GM19238 (cell line): ENCODE measurements at regions not wholly inside any gene's neighbourhood (a gene's known extent, or its start where the extent isn't known, plus 50 kb on each side); places are given as distances from the start of the nearest gene placed in this dataset.
"Not testable (repeated sequence)": the region's sequence is repeated elsewhere in the genome, so short reads cannot be mapped to it uniquely, and the experiment has no call there.

Experiments used
- DNase-seq: peaks from one replicate; pipeline ENCODE4 v3.0.0; 2011; ENCODE audit warnings: low spot score; ENCODE audit not compliant: insufficient read length

DNA sequence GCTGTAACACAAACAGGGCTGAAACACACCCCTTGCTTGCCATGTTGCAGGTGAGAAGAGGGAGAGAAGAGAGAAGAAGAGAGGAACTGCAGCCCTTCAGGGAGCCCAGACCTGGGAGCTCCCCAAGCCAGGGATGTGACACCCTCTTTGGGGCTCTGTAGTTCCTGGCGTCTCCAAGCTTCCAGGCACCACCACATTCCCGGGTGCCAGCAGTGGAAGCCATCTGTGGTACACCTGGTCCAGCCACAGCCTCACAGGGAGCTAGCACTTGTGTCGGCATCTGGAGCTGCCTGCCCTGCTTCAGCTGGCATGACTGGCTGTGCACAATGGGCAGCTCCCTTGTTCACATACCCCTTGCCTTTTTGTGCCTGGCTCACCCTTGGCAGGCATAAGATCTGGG, 182.1 kb downstream of the DEPDC1B start:
- no peak for DNase-seq

GRCh38 chr5:60517094-60517694, 182.8 kb downstream of the DEPDC1B start:
- no peak for DNase-seq

- DNase-seq, result no peak
Measured at GRCh38 chr5:60516688-60517087, 183.3 kb downstream of the DEPDC1B start.

DNA sequence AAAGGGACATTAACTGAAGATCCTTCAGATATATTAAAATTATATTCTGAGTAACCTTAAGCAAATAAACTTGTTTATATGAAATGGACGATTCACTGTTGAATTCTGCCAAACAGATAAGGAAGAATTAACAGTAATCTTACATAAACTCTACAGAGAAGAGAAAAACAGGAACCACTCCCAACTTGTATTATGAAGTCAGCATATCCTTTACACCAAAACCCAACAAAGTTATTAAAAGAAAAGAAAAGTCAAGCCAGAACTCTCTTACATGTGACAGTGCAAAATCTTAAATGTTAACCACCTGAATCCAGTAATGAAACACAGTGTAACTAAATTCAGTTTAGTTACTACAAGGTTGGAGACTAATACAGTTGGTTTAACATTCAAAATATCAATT, 185.8 kb downstream of the DEPDC1B start:
- DNase-seq, result no peak

- no peak for DNase-seq
Measured at GRCh38 chr5:60512117-60512516, 187.8 kb downstream of the DEPDC1B start.

- DNase-seq, result no peak
Measured at GRCh38 chr5:60510663-60511062, 189.3 kb downstream of the DEPDC1B start.

DNA sequence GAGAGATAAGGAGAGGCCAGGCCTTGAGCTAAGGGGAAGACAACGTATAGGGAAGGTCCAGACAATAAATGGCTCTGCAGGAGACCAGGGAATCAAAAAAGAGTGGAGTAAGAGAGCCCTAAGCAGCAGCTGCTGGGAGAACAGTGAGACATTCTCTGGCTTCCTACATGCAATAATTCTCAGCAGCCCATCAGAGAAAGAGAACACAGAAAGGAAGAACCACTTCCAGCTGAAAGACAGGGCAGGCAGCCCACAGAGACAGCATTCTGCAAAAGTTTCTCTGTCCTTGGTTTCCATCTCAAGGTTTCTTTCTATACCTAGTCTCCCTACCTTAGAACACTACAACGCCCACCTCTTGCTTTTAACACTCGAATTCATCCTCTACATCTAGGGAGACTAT, 189.9 kb downstream of the DEPDC1B start:
- DNase-seq, result no peak

DNA sequence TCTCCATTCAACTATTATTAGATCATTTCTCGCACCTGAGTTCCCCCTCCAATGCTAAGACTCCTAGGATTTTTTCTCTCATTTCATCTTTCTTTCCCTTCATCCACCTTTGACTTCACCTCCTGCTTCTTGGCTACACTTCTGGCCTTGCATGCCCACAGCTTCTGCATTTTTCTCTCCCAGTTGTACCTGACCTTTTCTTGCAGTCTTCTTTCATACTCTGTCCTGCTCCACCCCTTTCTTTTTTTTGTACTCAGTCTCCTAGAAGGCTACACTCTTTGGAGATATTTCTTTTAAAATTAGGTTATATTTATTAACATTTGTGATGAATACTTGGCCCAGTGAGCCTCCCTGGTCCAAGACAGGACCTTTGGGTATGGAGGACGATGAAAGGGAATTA, 190.4 kb downstream of the DEPDC1B start:
- no peak for DNase-seq

DNA sequence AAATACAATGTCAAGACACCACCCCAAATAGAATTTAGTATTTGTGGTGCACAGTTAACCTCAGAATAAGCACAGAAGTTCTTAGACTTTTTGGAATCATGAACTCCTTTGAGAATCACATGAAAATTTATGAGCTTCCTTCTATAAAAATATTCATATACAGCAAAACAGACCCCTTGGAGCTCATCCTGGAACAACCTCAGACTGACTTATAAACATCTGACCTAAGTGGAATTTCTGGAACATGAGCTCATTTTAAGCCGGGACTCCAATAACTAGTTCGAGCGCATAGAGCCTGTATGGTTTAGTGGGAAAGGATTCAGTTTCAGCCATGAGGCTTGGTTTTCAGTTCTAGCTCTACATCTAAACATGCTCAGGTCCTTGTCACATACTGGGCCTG, 192.3 kb downstream of the DEPDC1B start:
- no peak for DNase-seq

DNA sequence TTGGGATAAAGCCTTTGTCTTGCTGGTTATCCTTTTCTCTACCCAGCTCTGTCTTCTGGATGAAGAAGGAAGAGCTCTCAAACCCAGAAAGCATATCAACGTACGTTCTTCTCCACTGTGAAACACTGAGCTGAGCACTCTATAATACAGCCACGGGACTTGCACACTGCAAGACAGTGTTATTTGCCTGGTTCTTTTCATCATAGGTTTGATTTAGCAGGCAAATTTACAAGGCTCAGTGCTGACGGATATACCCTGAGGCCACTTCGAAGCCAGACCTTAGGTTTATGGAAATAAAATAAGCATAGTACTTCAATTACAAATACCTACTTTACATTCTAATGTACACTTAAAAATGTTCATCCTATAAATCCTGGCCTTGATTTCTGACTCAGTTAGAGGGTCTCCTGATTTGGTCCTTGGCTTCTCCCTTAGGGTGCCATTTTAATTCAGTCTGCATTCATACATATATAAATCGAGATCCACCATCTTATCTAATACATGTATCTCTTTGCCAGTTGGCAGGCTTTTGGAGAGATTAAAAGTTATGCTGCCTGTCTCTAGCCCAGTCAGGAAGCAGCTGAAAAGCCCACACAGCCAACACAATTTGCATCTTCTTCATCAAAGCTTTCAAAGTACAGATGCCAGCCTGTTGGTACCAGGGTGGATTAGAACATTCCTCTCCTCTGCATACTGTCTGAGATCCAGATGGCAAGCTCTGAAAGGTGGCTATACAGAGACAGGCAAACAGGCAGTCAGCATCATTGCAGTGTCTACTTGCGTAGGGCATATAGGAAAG, 194.4 kb downstream of the DEPDC1B start:
- DNase-seq, result no peak

GRCh38 chr5:60504342-60504741, 195.6 kb downstream of the DEPDC1B start:
- no peak for DNase-seq

DNA sequence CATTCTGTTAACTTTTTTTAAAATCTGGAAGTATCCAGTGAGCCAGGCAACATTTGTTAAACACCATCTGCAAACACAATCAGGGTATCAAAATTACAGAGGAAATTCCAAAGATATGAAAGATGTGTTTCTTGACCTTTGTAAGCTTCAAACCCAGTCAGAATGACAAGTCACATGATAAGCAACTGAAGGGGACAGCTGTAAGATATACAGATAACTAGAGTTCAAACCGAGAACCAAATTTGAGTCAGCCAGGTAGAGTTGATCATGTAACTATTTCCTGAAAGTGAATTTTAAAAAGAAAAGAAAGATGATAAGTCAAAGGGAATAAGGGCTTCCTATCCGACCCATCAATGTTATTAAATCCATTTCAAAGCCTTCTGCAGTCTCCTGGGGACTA, 196.2 kb downstream of the DEPDC1B start:
- no peak for DNase-seq

- DNase-seq, result no peak
Measured at GRCh38 chr5:60497706-60498500, 202.1 kb downstream of the DEPDC1B start.

DNA sequence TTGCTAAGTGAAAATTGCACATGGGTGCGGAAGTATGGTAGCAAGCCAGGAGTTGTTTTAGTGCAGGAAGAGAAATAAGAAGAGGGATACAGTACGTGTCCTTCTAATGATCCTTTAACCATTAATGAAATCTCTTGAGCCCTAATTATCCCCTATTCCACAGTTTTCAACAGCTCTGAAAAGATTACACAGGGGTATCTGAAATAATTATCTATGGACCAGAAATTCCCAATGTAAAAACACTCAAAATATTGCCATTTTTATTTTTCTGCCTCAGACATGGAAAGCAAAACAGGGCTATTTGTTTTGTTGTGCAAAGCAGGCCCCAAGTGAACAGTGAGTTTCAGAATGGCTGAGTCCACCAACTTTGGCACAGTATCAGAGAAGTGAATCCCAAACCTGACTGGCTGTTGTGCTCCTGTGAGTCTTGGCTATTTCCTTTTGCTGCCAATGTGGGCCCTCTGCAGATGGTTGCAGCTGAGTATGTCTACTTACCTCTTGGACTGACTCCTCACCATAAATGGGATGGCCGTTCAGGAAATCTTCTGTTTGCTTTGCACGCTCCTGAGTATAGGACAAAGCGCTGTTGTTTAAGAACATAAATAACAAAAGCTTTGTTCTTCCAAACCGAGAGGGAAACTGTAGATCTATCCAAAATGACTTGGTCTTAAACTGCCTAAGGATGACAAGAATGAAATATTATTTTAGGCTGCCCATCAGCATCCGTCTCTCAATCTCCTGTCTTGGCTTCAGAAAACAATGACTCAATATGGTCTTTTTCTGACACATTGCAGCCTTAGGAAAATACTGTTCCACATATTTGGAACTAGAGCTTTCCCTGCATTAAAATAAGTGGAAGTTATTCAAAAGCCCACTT, 204.1 kb downstream of the DEPDC1B start:
- DNase-seq, result no peak

DNA sequence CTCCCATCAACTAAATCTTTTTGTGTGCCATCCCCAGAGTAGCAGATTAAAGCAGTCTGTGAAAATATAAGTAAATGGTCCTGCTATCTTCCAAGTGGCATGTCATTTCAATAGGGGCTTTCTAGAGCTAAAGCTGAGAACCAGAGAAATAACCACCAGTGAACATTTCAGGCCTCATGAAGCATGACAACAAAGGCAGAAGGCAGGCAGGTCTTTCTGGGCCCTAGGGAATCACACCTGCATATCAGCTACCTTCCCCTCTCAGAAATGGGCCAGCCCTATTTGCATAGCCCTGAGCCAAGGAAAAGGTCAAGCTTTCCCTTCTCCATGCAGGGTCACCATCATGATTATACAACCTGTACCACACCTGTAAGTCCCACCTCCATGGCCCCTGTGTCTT, 205.3 kb downstream of the DEPDC1B start:
- no peak for DNase-seq

GRCh38 chr5:60494144-60494543, 205.8 kb downstream of the DEPDC1B start:
- no peak for DNase-seq

DNA sequence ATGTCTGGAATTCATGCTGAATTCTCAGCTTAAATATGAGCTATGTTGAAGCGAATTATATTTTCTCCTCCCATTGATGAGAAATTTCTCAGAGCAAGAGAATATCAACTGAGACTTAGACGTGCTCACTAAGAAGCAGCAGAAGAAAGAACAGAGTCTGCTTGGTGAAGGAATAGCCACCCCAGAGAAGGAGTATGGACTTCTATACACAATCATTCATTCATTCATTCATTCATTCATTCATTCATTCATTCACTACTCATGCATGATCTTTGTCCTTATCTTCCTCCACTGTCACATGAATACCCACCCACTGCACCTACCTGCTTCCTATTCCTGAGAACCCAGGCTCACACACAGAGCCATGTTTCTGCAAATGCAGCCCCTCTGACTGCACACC, 206.6 kb downstream of the DEPDC1B start:
- DNase-seq, result no peak

GRCh38 chr5:60492958-60493357, 207.0 kb downstream of the DEPDC1B start:
- DNase-seq, result no peak

DNA sequence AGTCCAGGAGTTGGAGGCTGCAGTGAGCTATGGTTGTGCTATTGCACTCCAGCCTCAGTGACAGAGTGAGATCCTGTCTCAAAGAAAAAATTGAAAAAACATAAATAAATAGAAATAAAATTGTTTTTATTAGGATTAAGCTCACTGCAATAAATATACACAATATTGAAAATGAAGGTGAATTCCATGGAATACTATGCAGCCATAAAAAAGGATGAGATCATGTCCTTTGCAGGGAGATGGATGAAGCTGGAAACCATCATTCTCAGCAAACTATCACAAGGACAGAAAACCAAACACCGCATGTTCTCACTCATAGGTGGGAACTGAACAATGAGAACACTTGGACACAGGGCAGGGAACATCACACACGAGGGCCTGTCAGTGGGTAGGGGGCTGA, 207.6 kb downstream of the DEPDC1B start:
- not testable (repeated sequence) for DNase-seq

GRCh38 chr5:60490597-60491166, 209.3 kb downstream of the DEPDC1B start:
- DNase-seq, result no peak

DNA sequence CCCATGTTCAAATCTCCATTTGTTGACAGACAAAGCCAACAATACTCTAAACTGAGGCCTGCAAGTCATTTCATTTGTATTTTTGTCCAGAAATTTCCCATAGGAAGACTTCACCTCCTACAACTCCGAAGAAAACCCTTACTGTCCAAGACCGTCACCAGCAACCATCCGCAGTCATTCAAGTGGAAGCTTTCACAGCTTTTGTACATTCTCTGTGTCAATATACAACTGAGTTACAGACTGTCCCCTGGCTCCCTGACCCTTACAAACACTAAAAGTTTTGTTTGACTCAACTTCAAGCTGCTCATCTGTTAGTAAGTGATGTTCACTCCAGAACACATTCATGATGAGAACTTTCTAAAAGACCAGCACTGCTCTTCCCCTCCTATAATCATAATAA, 210.1 kb downstream of the DEPDC1B start:
- no peak for DNase-seq
